Large intestine (tissue), 3 donors: ENCODE measurements at regions not wholly inside any gene's neighbourhood (a gene's known extent, or its start where the extent isn't known, plus 50 kb on each side); places are given as distances from the start of the nearest gene placed in this dataset.

Experiments
- DNase-seq, 2 donors: peaks; one replicate each; pipeline versions ENCODE4 v3.0.0 to v3.0.0-alpha.2; 2013
- H3K27ac ChIP-seq: one replicate; pipeline ENCODE4 v1.5.1; 2013; ENCODE audit warnings: low read length
- H3K27me3 ChIP-seq: 2 replicates; pipeline ENCODE4 v1.6.1; 2013; ENCODE audit warnings: low read length; ENCODE audit not compliant: control insufficient read depth, insufficient read depth
- H3K36me3 ChIP-seq: 2 replicates; pipeline ENCODE4 v1.6.1; 2013; ENCODE audit warnings: low read length; ENCODE audit not compliant: control insufficient read depth, insufficient read depth
- H3K4me1 ChIP-seq: one replicate; pipeline ENCODE4 v1.6.1; 2013; ENCODE audit warnings: low read length; ENCODE audit not compliant: control insufficient read depth, insufficient read depth
- H3K4me3 ChIP-seq: one replicate; pipeline ENCODE4 v1.5.1; 2013; ENCODE audit warnings: low read length
- H3K9me3 ChIP-seq: one replicate; pipeline ENCODE4 v1.6.1; 2013; ENCODE audit warnings: mild to moderate bottlenecking, low read depth, low read length, moderate library complexity; ENCODE audit not compliant: control insufficient read depth
- WGBS: methylation state at CpG from one replicate; pipeline ENCODE4 v1.1.5; 2013; ENCODE audit warnings: low lambda C conversion rate; ENCODE audit not compliant: insufficient coverage; 5-methylcytosine and 5-hydroxymethylcytosine counted together

DNA sequence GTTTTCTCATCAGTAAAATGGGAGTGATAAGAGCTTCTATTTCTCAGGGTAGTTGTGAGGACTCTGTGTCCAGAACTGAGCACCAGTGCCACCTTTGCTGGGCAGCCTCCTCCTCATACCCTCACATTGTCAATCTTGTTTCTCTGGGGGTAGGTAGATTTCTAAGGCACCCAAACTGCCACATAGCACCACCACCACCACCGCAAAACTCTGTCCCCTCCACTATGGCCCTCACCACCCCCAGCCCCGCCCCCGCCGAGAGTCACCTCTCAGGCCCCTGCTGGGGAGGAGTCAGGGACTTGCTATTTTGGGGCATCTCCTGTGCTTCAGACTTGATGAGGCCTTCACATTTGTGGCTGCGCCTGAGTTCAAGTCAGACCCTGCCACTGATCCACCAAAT is 549.2 kb downstream of the PTPRU start:
- no CpG with 5 or more reads among the region's 5 CpGs for WGBS
- no peaks in the 10 kb centered on the region for H3K27me3 ChIP-seq
- H3K4me1 ChIP-seq: no peaks in the 10 kb centered on the region
- H3K36me3 ChIP-seq: no peaks in the 10 kb centered on the region
- H3K4me3 ChIP-seq: no peak overlapping the region
- DNase-seq: no peak
- no peaks in the 10 kb centered on the region for H3K9me3 ChIP-seq
- no peak overlapping the region for H3K27ac ChIP-seq

DNA sequence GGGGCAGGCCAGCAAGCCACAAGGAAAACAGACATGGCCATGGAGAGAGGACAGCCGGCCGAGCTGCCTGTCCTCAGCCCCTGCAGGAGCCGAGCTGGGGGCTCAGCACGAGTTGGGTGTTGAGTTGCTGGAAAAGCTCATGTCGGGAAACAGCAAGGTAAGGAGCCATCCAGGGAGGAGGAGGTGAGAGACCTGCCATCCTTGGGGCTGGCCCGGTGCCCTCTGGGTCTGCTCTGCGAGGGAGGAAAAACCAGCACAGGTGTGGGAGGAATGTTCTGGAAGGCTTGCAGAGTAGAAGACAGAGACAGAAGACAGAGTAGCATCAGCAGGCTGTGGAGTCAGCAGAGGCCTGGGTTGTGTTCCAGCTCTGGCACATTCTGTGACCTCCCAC is 548.8 kb downstream of the PTPRU start:
- Histone ChIP-seq H3K4me3 (no peak overlapping the region), H3K36me3 (no peaks in the 10 kb centered on the region), H3K9me3 (no peaks in the 10 kb centered on the region), H3K4me1 (no peaks in the 10 kb centered on the region), H3K27me3 (no peaks in the 10 kb centered on the region), H3K27ac (no peak overlapping the region)
- no peak for DNase-seq
- no CpG with 5 or more reads among the region's 7 CpGs for WGBS

DNA sequence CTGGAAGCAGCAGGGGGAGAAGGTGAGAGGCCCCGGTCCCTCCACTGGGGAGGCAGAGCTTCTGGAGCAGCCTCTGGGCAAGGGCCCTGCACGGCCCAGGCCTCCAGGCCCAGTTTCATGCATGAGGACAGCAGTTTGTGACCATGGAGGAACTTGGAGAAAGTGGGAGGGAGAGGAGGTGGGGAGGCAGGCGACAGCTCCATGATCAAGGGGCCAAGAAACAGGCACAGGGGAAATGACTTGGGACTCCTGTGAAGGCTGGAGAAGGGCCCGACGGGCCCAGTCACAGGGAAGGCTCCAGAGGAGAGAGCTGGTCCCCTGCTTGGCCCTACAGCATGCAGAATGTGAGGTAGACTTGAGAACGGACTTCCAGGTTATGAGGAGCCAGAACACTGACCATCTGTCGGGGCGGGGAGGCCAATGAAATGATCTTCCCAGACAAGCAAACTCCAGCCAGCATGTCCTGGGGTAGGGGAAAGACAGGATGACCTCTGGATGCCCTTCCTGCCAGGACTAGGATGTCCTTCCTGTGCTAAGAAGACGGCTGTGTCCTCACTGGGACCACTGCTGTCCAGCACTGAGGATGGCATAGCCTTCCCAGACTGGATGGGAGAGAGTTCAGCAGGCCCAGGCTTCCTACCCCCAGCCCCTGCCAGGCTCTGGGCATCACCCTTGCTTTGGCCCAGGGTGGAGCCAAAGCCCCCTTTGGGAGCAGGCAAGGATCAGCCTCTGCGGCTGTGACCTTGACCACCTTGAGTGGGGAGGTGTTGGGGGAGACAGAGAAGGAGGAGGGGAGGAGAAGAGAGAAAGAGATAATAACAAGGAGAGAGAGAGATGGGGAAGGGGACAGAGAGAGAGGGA is 548.2 kb downstream of the PTPRU start:
- H3K27me3 ChIP-seq: no peaks in the 10 kb centered on the region
- H3K4me1 ChIP-seq: no peaks in the 10 kb centered on the region
- no peak for DNase-seq
- no peak overlapping the region for H3K4me3 ChIP-seq
- no peaks in the 10 kb centered on the region for H3K9me3 ChIP-seq
- H3K36me3 ChIP-seq: no peaks in the 10 kb centered on the region
- H3K27ac ChIP-seq: no peak overlapping the region
- no CpG with 5 or more reads among the region's 10 CpGs for WGBS

DNA sequence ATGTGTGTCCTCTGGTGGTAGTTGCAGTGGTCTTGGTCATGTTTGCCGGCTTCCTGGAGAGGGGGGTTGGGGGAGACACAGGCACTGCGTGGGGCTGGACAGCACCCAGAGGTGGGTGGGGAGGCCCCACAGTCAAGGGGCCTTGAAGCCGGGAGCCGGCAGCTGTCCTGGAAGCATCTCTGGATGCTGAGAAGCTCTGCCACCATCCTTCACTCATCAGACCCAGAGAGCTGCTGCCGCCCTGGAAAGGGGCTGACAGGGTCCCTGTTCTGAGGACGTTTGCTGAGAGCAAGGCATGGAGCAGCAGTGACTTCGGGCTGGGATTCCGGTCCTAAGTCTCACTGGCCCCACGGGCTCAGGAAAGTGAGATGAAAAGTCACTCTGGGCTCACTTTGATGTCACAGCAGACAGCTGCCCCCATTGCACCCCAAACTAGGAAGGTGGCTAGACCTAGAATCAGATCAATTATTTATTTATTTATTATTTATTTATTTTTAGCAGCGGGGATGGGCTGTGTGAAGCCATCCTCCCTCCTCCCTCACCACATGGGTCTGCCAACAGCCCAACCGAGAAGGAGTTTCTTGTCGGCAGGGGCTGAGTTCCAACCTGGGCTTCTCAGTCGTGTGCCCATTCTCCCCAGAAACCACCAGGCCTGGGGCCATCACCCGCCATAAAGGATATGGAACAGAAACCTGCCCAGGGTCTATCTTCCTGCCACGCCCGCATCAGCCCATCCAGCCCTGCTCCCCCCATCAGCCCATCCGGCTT is 547.4 kb downstream of the PTPRU start:
- Histone ChIP-seq H3K27me3 (no peaks in the 10 kb centered on the region), H3K27ac (no peak overlapping the region), H3K4me1 (no peaks in the 10 kb centered on the region), H3K36me3 (no peaks in the 10 kb centered on the region), H3K9me3 (no peaks in the 10 kb centered on the region), H3K4me3 (no peak overlapping the region)
- DNase-seq: no peak
- WGBS: no CpG with 5 or more reads among the region's 17 CpGs

DNA sequence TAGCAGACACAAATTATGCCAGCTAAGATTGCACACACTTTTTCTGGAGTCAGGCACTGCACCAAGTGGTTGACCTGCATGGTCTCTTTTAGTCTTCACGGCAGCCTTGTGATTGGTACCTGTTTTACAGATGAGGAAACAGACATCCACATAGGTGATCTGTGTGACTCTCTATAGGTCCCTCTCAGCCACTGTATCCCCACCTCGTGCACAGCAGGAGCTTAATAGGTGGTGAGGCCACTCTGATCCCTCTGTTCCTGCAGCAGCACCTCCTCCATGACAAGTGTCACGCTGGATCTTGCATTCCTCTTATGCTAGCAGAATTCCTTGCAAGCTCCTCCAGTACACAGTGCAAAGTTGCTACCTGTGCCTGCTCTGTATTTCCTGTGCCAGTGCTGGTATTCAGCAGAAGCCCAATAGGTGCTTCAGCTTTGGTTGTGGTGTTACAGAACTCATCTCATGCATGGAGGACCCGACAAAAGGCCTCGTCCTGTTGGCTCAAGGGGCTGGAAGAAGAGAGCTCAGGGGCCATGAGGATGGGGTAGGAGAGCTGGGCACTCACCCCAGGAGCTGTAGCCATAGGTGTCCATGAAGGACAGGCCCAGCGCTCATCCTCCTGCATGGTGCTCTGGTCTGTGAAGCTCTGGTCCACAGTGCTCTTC is 546.7 kb downstream of the PTPRU start:
- Histone ChIP-seq H3K27ac (no peak overlapping the region), H3K4me3 (no peak overlapping the region), H3K4me1 (no peaks in the 10 kb centered on the region), H3K9me3 (no peaks in the 10 kb centered on the region), H3K27me3 (no peaks in the 10 kb centered on the region), H3K36me3 (no peaks in the 10 kb centered on the region)
- WGBS: no CpG with 5 or more reads among the region's 6 CpGs
- no peak for DNase-seq

DNA sequence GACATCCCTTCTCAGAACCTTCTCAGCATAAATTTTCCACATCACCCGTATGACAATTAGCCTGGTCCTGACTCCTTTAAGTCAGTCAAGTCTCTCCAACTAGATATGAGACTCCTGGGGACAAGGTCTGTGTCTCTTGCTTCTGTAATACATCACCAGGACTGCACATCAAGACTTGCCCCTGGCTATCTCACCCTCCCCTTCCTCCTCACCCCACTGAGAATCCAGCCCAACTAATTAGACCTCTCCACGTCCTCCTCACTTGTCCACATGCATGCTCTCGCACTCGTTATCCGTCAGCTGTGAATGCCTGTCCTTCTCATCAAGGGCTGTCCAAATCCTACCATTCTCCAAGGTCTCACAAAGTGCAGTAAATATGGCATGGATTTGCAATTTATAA is 542.8 kb downstream of the PTPRU start:
- H3K9me3 ChIP-seq: peaks cover 5% of the 10 kb centered on the region
- H3K27ac ChIP-seq: no peak overlapping the region
- 50% methylated on average over 1 of the region's 5 CpGs for WGBS
- no peak overlapping the region for H3K4me3 ChIP-seq
- no peaks in the 10 kb centered on the region for H3K36me3 ChIP-seq
- no peaks in the 10 kb centered on the region for H3K4me1 ChIP-seq
- H3K27me3 ChIP-seq: no peaks in the 10 kb centered on the region
- DNase-seq: no peak

DNA sequence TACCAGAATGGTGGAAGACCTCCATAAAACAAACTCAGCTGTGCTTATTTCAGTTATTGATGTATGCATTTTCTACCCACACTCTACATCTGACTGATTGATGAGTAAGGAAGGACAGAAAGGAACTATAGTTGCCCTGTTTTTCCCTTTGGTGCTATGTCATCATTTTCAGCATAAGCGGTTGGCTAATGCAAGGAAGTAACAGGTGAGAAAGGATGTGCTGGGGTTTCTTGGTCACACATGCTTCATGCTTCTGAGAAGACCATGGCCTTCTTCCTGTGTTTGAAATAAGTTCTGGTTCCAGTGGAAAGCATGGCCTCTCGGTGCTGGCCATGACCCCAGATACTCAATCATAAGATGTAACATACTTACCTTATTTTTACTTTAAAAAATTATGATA is 541.2 kb downstream of the PTPRU start:
- WGBS: 33% methylated on average over 1 of the region's 2 CpGs
- no peaks in the 10 kb centered on the region for H3K36me3 ChIP-seq
- H3K4me1 ChIP-seq: no peaks in the 10 kb centered on the region
- H3K27me3 ChIP-seq: no peaks in the 10 kb centered on the region
- peaks cover 6% of the 10 kb centered on the region for H3K9me3 ChIP-seq
- H3K27ac ChIP-seq: no peak overlapping the region
- no peak for DNase-seq
- H3K4me3 ChIP-seq: no peak overlapping the region

DNA sequence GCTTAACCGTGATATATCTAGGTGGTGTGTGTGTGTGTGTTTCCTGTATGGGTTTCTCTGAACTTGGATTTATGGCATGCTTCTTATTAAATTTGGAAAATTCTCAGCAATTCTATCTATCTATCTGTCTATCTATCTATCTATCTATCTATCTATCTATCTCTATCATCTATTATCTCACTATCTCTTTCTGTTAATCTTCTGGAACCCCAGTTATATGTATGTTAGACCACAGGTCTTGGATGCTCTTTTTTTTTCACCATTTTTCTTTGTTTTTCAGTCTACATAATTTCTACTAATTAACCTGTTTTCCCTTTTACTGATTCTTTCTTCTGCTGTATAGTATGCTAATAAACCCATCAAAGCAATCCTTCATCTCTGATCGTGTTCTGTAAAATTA is 538.0 kb downstream of the PTPRU start:
- 75% methylated on average over 1 of the region's 2 CpGs for WGBS
- no peaks in the 10 kb centered on the region for H3K4me1 ChIP-seq
- no peaks in the 10 kb centered on the region for H3K36me3 ChIP-seq
- no peak for DNase-seq
- peaks cover 6% of the 10 kb centered on the region for H3K9me3 ChIP-seq
- no peak overlapping the region for H3K4me3 ChIP-seq
- no peak overlapping the region for H3K27ac ChIP-seq
- peaks cover under 1% of the 10 kb centered on the region for H3K27me3 ChIP-seq

DNA sequence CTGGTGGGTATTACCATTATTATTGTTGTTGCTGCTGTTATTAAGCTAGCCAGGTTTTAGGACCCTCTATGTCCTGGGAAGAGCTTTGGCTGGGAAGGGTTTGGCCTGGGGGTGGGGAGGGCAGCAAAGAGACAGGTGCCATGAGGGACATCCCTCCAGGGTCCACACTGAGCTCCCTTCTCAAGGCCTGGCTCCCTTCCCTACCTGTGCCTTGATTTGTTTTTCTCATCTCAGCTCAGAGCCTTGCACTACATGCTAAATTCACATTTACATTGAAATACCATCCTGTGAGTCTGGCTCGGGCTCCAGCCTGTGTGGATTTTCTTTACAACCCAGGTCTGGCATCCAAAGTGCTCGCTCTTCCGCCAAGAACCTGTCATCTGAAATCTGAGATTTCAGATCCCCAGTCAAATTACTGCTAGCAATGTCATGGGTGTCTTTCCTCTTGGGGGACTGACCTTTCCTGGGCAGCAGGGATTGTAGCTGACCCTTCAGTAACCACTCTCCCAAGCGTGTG is 536.3 kb downstream of the PTPRU start:
- Histone ChIP-seq H3K4me1 (no peaks in the 10 kb centered on the region), H3K4me3 (no peak overlapping the region), H3K27me3 (peaks cover 9% of the 10 kb centered on the region), H3K36me3 (no peaks in the 10 kb centered on the region), H3K9me3 (peaks cover 6% of the 10 kb centered on the region), H3K27ac (no peak overlapping the region)
- no CpG with 5 or more reads among the region's 4 CpGs for WGBS
- DNase-seq: no peak

DNA sequence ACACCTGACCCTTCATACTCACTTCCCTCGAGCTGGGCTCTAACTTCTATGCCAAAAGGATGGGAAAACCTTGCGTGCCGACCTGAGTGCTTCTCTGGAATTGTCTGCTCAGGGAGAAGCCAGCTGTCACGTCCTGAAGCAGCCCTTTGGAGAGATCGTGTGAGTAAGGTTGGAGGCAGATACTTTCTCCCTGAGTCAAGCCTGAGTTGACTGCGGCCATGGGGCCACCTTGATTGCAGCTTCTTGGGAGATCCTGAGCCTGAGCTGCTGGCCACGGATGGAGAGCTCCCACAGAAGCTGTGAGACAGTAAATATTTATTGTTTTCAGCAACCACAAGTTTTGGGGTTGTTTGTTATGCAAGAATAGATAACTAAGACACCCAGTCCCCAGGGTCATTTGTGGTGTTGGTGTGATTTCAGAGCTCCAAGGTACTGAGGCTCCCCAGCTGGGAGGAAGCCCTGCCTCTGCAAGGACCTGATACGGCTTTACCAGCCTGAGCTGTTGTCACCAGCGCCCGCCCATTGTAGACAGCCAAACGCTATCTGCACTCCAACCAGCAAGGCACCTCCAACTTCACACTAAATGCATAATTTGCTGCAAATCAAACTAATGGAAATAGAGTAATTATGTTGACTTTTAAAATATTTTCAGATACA is 531.6 kb downstream of the PTPRU start:
- H3K4me1 ChIP-seq: no peaks in the 10 kb centered on the region
- H3K27me3 ChIP-seq: peaks cover 21% of the 10 kb centered on the region
- H3K36me3 ChIP-seq: no peaks in the 10 kb centered on the region
- DNase-seq: no peak
- H3K4me3 ChIP-seq: no peak overlapping the region
- WGBS: no CpG with 5 or more reads among the region's 11 CpGs
- H3K27ac ChIP-seq: no peak overlapping the region
- no peaks in the 10 kb centered on the region for H3K9me3 ChIP-seq
